Fibroblast of pulmonary artery (primary cell): ENCODE measurements at regions not wholly inside any gene's neighbourhood (a gene's known extent, or its start where the extent isn't known, plus 50 kb on each side); places are given as distances from the start of the nearest gene placed in this dataset.
"Not testable (repeated sequence)": the region's sequence is repeated elsewhere in the genome, so short reads cannot be mapped to it uniquely, and the experiment has no call there.

ENCODE experiments used
- DNase-seq: peaks from one replicate; pipeline ENCODE4 v3.0.0-alpha.2; 2010; ENCODE audit warnings: low read depth
- H3K4me3 ChIP-seq: replicated peaks from 2 replicates; pipeline ENCODE4 v1.5.1; 2011; ENCODE audit warnings: low read depth, mild to moderate bottlenecking, control low read depth, low read length, moderate library complexity
- TF ChIP-seq, protein P1 (sequence below): IDR thresholded peaks from 2 replicates; pipeline ENCODE4 v1.5.1; 2011; ENCODE audit warnings: mild to moderate bottlenecking, control low read depth, low read length, inconsistent platforms; ENCODE audit errors: missing control alignments

DNA sequence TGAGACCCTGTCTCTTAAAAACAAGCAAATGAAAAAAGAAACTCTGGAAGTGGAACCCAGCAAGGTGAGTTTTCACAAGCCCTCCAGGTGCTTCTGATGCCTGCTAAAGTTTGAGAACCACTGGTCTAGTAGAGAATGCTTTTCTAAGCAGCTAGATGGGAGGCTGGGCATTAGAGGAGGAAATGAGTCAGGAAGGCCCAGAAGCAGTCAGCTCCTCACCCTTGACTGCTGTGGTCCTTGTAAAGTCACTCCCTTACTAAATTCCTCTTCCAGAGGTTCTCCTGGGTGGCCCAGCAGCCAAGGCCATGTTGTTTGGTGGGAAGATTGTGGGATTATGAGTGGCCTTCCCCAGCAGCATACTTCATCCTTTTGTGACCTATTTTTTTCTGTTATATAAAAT lies 52.0 kb upstream of the FYN start:
- TF ChIP-seq, protein P1, sequence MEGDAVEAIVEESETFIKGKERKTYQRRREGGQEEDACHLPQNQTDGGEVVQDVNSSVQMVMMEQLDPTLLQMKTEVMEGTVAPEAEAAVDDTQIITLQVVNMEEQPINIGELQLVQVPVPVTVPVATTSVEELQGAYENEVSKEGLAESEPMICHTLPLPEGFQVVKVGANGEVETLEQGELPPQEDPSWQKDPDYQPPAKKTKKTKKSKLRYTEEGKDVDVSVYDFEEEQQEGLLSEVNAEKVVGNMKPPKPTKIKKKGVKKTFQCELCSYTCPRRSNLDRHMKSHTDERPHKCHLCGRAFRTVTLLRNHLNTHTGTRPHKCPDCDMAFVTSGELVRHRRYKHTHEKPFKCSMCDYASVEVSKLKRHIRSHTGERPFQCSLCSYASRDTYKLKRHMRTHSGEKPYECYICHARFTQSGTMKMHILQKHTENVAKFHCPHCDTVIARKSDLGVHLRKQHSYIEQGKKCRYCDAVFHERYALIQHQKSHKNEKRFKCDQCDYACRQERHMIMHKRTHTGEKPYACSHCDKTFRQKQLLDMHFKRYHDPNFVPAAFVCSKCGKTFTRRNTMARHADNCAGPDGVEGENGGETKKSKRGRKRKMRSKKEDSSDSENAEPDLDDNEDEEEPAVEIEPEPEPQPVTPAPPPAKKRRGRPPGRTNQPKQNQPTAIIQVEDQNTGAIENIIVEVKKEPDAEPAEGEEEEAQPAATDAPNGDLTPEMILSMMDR: no peak
- peak; percentile 72 for DNase-seq
- no peak overlapping the region for H3K4me3 ChIP-seq

DNA sequence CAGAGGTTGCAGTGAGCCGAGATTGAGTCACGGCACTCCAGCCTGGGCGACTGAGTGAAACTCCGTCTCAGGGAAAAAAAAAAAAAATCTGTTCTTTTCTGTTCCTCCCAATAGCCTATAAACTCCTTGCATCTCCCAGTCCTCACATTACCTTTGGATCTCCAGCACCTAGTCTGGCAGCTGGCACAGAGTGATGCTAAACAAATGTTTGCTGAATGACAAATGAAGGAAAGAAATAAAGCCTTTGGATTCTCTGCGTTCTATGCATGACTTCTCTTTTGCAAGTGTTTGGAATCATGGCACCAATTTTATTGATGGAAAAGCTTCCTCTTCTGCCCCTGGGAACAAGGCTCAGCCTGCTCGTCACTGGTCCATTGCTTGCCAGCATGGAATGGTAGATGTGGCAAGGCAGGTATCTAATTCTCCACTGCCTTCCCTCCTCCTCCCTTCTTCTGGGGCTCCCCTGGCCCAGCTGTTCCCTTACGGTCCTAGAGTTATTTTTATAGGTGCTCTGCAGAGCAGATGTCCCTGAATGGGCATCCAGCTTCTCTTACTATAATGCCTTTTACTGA lies 53.6 kb upstream of the FYN start:
- H3K4me3 ChIP-seq: no peak overlapping the region
- TF ChIP-seq, protein P1: no peak
- DNase-seq: no peak

DNA sequence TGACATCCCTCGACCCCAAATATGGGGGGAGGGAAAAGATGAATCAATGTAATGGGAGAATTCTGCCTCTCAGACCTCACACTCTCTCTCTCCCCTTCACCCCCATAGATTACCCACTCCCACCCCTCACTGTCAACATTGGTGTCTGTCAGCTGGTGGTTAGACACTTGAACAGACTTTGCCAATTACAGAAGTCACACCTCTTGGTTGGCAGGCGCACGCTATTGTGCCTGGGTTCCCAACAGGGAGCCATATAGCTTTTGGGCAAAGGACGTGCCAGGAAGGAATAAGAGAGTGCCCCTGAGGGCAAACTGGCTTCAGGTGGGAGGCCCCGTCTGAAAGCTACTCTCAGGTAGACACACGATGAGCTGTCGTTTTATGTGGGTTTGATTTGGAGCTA lies 54.1 kb upstream of the FYN start:
- H3K4me3 ChIP-seq: no peak overlapping the region
- TF ChIP-seq, protein P1: no peak
- DNase-seq: no peak

DNA sequence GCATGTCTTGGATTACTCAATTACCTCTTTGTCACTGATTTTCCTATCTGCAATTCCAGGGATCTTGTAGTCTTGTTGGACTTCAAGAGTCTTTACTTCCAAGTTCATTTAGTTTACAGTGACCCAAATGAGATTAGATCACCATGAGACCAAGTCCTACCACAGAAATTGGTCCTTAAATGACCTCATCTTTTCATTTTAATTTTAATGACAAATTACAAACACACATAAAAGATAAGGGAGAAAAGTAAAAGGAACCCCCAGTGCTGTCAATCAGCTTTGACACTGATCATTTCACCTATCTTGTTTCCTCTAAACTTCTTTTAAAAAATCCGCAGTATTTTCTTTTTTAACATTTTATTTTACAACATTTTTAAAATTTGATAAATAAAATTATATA lies 54.9 kb upstream of the FYN start:
- H3K4me3 ChIP-seq: no peak overlapping the region
- no peak for DNase-seq
- TF ChIP-seq, protein P1: no peak

DNA sequence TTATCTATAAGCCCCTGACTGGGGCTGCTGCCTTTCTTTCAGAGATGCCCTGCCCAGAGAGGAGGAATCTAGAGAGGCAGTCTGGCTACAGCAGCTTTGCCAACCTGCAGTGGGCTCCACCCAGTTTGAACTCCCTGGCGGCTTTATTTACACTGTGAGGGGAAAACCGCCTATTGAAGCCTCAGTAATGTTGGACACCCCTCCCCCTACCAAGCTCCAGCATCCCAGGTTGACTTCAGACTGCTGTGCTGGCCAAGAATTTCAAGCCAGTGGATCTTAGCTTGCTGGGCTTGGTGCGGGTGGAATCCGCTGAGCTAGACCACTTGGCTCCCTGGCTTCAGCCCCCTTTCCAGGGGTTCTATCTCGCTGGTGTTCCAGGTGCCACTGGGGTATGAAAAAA lies 61.4 kb upstream of the FYN start:
- H3K4me3 ChIP-seq, DNase-seq: not testable (repeated sequence)

DNA sequence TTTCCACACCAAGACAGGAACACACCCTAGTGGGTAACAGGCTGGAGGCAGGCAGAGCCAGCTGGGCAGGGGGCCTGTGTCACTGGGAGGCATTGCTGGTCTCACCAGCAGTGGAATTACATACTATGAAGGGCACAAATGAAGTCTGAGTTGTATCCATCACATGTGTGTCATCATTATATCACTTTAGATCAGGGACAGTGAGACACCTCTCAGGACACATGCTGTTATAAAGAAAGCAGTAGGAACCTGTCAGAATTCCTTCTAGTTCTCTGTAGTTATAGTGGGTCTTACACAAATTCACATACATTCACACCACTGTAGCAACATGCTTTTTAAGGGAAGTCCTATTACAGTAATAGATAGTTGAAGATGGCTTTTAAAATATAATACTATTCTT lies 63.5 kb upstream of the FYN start:
- H3K4me3 ChIP-seq: no peak overlapping the region
- DNase-seq: no peak
- TF ChIP-seq, protein P1: no peak

DNA sequence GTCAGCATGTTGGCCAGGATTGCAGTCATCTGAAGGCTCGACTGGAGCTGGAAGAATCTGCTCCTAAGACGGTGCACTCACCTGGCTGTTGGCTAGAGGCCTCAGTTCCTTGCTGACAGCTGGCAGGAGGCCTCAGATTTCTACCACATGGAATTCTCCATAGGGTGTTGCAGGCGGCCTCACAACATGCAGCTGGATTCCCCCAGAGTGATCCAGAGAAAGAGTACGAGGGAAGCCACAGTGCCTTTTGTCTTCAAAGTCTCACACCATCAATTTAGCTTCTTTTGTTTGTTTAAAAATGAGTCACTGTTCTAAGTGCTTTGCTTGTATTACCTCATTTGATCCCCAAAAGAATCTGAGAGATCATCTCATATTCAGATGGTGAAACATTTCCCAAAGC lies 65.5 kb upstream of the FYN start:
- DNase-seq: peak; percentile 55

More for the DNA sequence above, 65.5 kb upstream of the FYN start:
- TF ChIP-seq, protein P1: no peak
- H3K4me3 ChIP-seq: no peak overlapping the region
